CD14-positive monocyte (primary cell): ENCODE measurements at regions not wholly inside any gene's neighbourhood (a gene's known extent, or its start where the extent isn't known, plus 50 kb on each side); places are given as distances from the start of the nearest gene placed in this dataset.

Experiments
- DNase-seq, 3 donors: peaks; one replicate each; pipeline ENCODE4 v3.0.0-alpha.2; 2011 to 2022
- H2AFZ ChIP-seq: 2 replicates; pipeline ENCODE4 v1.6.0; 2012; ENCODE audit warnings: mild to moderate bottlenecking, low read depth, low read length, inconsistent platforms; ENCODE audit not compliant: insufficient read depth, poor library complexity, severe bottlenecking
- H3K27ac ChIP-seq, 2 donors: 1 replicate in 1 of 2; 2 replicates in 1 of 2; pipeline ENCODE4 v1.5.1; 2012 to 2013; ENCODE audit warnings: low read length in 2 of 2, control low read depth in 1 of 2, inconsistent platforms in 1 of 2, low read depth in 1 of 2, mild to moderate bottlenecking in 1 of 2
- H3K27me3 ChIP-seq, 2 donors: one replicate each; pipeline versions ENCODE4 v1.6.0 to v1.6.1; 2011 to 2013; ENCODE audit warnings: low read length in 2 of 2; ENCODE audit not compliant: control insufficient read depth in 2 of 2, insufficient read depth in 2 of 2
- H3K36me3 ChIP-seq, 2 donors: replicated peaks in 1 of 2; 1 replicate in 1 of 2; 2 replicates in 1 of 2; pipeline versions ENCODE4 v1.5.1 to v1.6.1; 2012 to 2013; ENCODE audit warnings: low read length in 2 of 2, control low read depth in 1 of 2, inconsistent platforms in 1 of 2, mild to moderate bottlenecking in 1 of 2; ENCODE audit not compliant: insufficient read depth in 2 of 2, control insufficient read depth in 1 of 2
- H3K4me1 ChIP-seq, 2 donors: 1 replicate in 1 of 2; 2 replicates in 1 of 2; pipeline versions ENCODE4 v1.5.1 to v1.6.1; 2012 to 2013; ENCODE audit warnings: low read length in 2 of 2, control low read depth in 1 of 2, inconsistent platforms in 1 of 2, mild to moderate bottlenecking in 1 of 2, moderate library complexity in 1 of 2; ENCODE audit not compliant: insufficient read depth in 2 of 2, control insufficient read depth in 1 of 2
- H3K4me2 ChIP-seq: replicated peaks from 2 replicates; pipeline ENCODE3; 2012; ENCODE audit warnings: low read length, moderate library complexity, mild to moderate bottlenecking; ENCODE audit not compliant: poor library complexity, severe bottlenecking; ENCODE audit errors: extremely low read depth
- H3K4me3 ChIP-seq, 3 experiments: fragments of 200-600 bp in 1 of 3; sonication (generic) in 1 of 3; replicated peaks in 1 of 3; 1 replicate in 2 of 3; 2 replicates in 1 of 3; pipeline ENCODE4 v1.5.1; 2011 to 2013; ENCODE audit warnings: low read length in 3 of 3, mild to moderate bottlenecking in 3 of 3, control low read depth in 2 of 3, low read depth in 2 of 3, inconsistent platforms in 1 of 3, moderate library complexity in 1 of 3
- H3K79me2 ChIP-seq: 2 replicates; pipeline ENCODE4 v1.6.0; 2012; ENCODE audit warnings: mild to moderate bottlenecking, control low read depth, inconsistent platforms, low read length, moderate library complexity; ENCODE audit not compliant: insufficient read depth
- H3K9ac ChIP-seq: 2 replicates; pipeline ENCODE4 v1.6.0; 2017; ENCODE audit warnings: low read length, mild to moderate bottlenecking; ENCODE audit not compliant: insufficient read depth, poor library complexity, severe bottlenecking
- H3K9me3 ChIP-seq, 2 donors: replicated peaks in 1 of 2; 1 replicate in 1 of 2; 2 replicates in 1 of 2; pipeline versions ENCODE4 v1.5.1 to v1.6.1; 2012 to 2013; ENCODE audit warnings: low read length in 2 of 2, control low read depth in 1 of 2; ENCODE audit not compliant: control insufficient read depth in 1 of 2, insufficient read depth in 1 of 2
- H4K20me1 ChIP-seq: 2 replicates; pipeline ENCODE4 v1.6.0; 2012; ENCODE audit warnings: mild to moderate bottlenecking, low read length, control low read depth, moderate library complexity; ENCODE audit not compliant: insufficient read depth
- H3K27ac Mint-ChIP-seq, 7 donors: one replicate each; pipeline ENCODE4 v1.8.0; 2020; ENCODE audit warnings: mild to moderate bottlenecking in 7 of 7, mixed read lengths in 7 of 7, moderate library complexity in 6 of 7, inconsistent platforms in 2 of 7
- H3K27me3 Mint-ChIP-seq, 3 donors: one replicate each; pipeline ENCODE4 v1.8.0; 2021 to 2022; ENCODE audit warnings: low read depth in 3 of 3, mild to moderate bottlenecking in 3 of 3, mixed read lengths in 3 of 3, moderate library complexity in 3 of 3, inconsistent platforms in 1 of 3
- H3K36me3 Mint-ChIP-seq, 2 donors: one replicate each; pipeline ENCODE4 v1.8.0; 2020; ENCODE audit warnings: mixed read lengths in 2 of 2, inconsistent platforms in 1 of 2, mild to moderate bottlenecking in 1 of 2
- H3K4me1 Mint-ChIP-seq: one replicate; pipeline ENCODE4 v1.8.0; 2020; ENCODE audit warnings: mild to moderate bottlenecking, mixed read lengths
- H3K4me3 Mint-ChIP-seq, 2 donors: one replicate each; pipeline ENCODE4 v1.8.0; 2020; ENCODE audit warnings: mild to moderate bottlenecking in 2 of 2, mixed read lengths in 2 of 2, moderate library complexity in 1 of 2
- H3K9me3 Mint-ChIP-seq, 7 donors: one replicate each; pipeline ENCODE4 v1.8.0; 2020 to 2022; ENCODE audit warnings: mixed read lengths in 7 of 7, mild to moderate bottlenecking in 6 of 7, moderate library complexity in 6 of 7, inconsistent platforms in 2 of 7
- CTCF ChIP-seq: fragments of 200-600 bp; IDR thresholded peaks from one replicate; pipeline ENCODE4 v1.8.0; 2022; ENCODE audit warnings: antibody characterized with exemption, mild to moderate bottlenecking
- WGBS: methylation state at CpG from one replicate; pipeline ENCODE4 v1.1.5; 2013; ENCODE audit warnings: missing lambda C conversion rate; ENCODE audit not compliant: insufficient coverage; 5-methylcytosine and 5-hydroxymethylcytosine counted together
- intact Hi-C, 2 donors: fragments of 100-400 bp; cut with micrococcal nuclease; formaldehyde crosslinking; loops; one replicate each; pipeline versions ENCODE4 v1.15.0 to v1.15.1; 2023

GRCh38 chr12:127770118-127770517 lies 496.9 kb upstream of the TMEM132C start:
- no peaks in the 10 kb centered on the region for H3K9me3 ChIP-seq
- H3K4me3 ChIP-seq, result no peak overlapping the region
- peaks cover 0 to 3% (median 0%) of the 10 kb centered on the region in 7 donors for H3K9me3 Mint-ChIP-seq
- no peaks in the 10 kb centered on the region for H3K4me1 ChIP-seq
- H3K27ac ChIP-seq, result no peak overlapping the region
- H3K4me2 ChIP-seq, result no peak overlapping the region
- H3K27ac Mint-ChIP-seq, result no peak overlapping the region
- H3K27me3 ChIP-seq, result no peaks in the 10 kb centered on the region
- no peak overlapping the region for H3K4me3 Mint-ChIP-seq
- no peak overlapping the region for H2AFZ ChIP-seq
- 7% methylated on average over 6 of the region's 8 CpGs for WGBS
- no peak overlapping the region for H3K9ac ChIP-seq
- DNase-seq, result no peak
- H3K27me3 Mint-ChIP-seq, result peaks cover 2 to 4% (median 3%) of the 10 kb centered on the region in 3 donors
- H3K36me3 ChIP-seq, result no peaks in the 10 kb centered on the region
- H3K79me2 ChIP-seq, result no peaks in the 10 kb centered on the region
- TF ChIP-seq CTCF, result no peak
- no peaks in the 10 kb centered on the region for H3K4me1 Mint-ChIP-seq
- no peaks in the 10 kb centered on the region for H3K36me3 Mint-ChIP-seq
- intact Hi-C loops, result no loop called here
- no peaks in the 10 kb centered on the region for H4K20me1 ChIP-seq

GRCh38 chr12:127771546-127771945 lies 495.4 kb upstream of the TMEM132C start:
- H3K79me2 ChIP-seq, result no peaks in the 10 kb centered on the region
- H3K4me1 Mint-ChIP-seq, result no peaks in the 10 kb centered on the region
- peaks cover 2 to 3% (median 3%) of the 10 kb centered on the region in 3 donors for H3K27me3 Mint-ChIP-seq
- WGBS, result 62% methylated on average over 2 of the region's 3 CpGs
- H2AFZ ChIP-seq, result no peak overlapping the region
- no peaks in the 10 kb centered on the region for H3K4me1 ChIP-seq
- no peak for TF ChIP-seq CTCF
- no peaks in the 10 kb centered on the region for H3K27me3 ChIP-seq
- H3K27ac Mint-ChIP-seq, result no peak overlapping the region
- no peaks in the 10 kb centered on the region for H4K20me1 ChIP-seq
- DNase-seq, result no peak
- H3K9me3 Mint-ChIP-seq, result no peaks in the 10 kb centered on the region
- H3K4me3 Mint-ChIP-seq, result no peak overlapping the region
- H3K27ac ChIP-seq, result no peak overlapping the region
- H3K36me3 Mint-ChIP-seq, result no peaks in the 10 kb centered on the region
- H3K36me3 ChIP-seq, result no peaks in the 10 kb centered on the region
- H3K4me3 ChIP-seq, result no peak overlapping the region
- intact Hi-C loops, result no loop called here
- no peaks in the 10 kb centered on the region for H3K9me3 ChIP-seq
- H3K4me2 ChIP-seq, result no peak overlapping the region
- no peak overlapping the region for H3K9ac ChIP-seq
